Activated naive CD4-positive, alpha-beta T cell treated with anti-CD3 and anti-CD28 coated beads, Interleukin-2, amount 50 U/mL, for 72 hours (primary cell): ENCODE measurements at regions not wholly inside any gene's neighbourhood (a gene's known extent, or its start where the extent isn't known, plus 50 kb on each side); places are given as distances from the start of the nearest gene placed in this dataset.

ENCODE experiments used
- ATAC-seq, 2 donors: fragments of 150-1000 bp; cut with Tn5 transposase; 2 replicates each; pipeline ENCODE4 v1.10.0; 2021; ENCODE audit warnings: mild to moderate bottlenecking in 2 of 2, moderate library complexity in 2 of 2
- DNase-seq, 2 donors: peaks; one replicate each; pipeline ENCODE4 v3.0.0; 2021 to 2022; ENCODE audit warnings: low spot score in 2 of 2
- H3K27ac Mint-ChIP-seq, 2 donors: one replicate each; pipeline ENCODE4 v1.8.0; 2022; ENCODE audit warnings: mild to moderate bottlenecking in 2 of 2, mixed read lengths in 2 of 2
- H3K36me3 Mint-ChIP-seq, 2 donors: one replicate each; pipeline ENCODE4 v1.8.0; 2022; ENCODE audit warnings: mixed read lengths in 2 of 2
- H3K9me3 Mint-ChIP-seq, 2 donors: one replicate each; pipeline ENCODE4 v1.8.0; 2022; ENCODE audit warnings: mixed read lengths in 2 of 2

- H3K9me3 Mint-ChIP-seq, result no peaks in the 10 kb centered on the region
- H3K36me3 Mint-ChIP-seq, result no peaks in the 10 kb centered on the region
- no peak for ATAC-seq
- no peak for DNase-seq
- H3K27ac Mint-ChIP-seq, result no peak overlapping the region
These were observed 50.4 kb upstream of the CIBAR2 start for GRCh38 chr16:85162478-85163277.

- Mint-ChIP-seq H3K27ac (no peak overlapping the region), H3K36me3 (no peaks in the 10 kb centered on the region), H3K9me3 (no peaks in the 10 kb centered on the region)
- DNase-seq, result no peak
- ATAC-seq, result no peak
These were observed 51.2 kb upstream of the CIBAR2 start for GRCh38 chr16:85163278-85164112.

GRCh38 chr16:85164431-85164830 lies 52.2 kb upstream of the CIBAR2 start:
- Mint-ChIP-seq H3K36me3 (no peaks in the 10 kb centered on the region), H3K9me3 (no peaks in the 10 kb centered on the region), H3K27ac (no peak overlapping the region)
- no peak for ATAC-seq
- DNase-seq, result no peak

GRCh38 chr16:85164838-85165516 lies 52.7 kb upstream of the CIBAR2 start:
- no peak overlapping the region for H3K27ac Mint-ChIP-seq
- DNase-seq (no peak), ATAC-seq (no peak)
- no peaks in the 10 kb centered on the region for H3K9me3 Mint-ChIP-seq
- no peaks in the 10 kb centered on the region for H3K36me3 Mint-ChIP-seq

- no peaks in the 10 kb centered on the region for H3K36me3 Mint-ChIP-seq
- H3K9me3 Mint-ChIP-seq, result no peaks in the 10 kb centered on the region
- H3K27ac Mint-ChIP-seq, result no peak overlapping the region
- no peak for DNase-seq
- no peak for ATAC-seq
These were observed 53.5 kb upstream of the CIBAR2 start for GRCh38 chr16:85165781-85166180.

- ATAC-seq (no peak), DNase-seq (no peak)
- no peak overlapping the region for H3K27ac Mint-ChIP-seq
- H3K36me3 Mint-ChIP-seq, result no peaks in the 10 kb centered on the region
- no peaks in the 10 kb centered on the region for H3K9me3 Mint-ChIP-seq
These were observed 54.0 kb upstream of the CIBAR2 start for GRCh38 chr16:85166281-85166680.

GRCh38 chr16:85166699-85167588 lies 54.7 kb upstream of the CIBAR2 start:
- DNase-seq (no peak), ATAC-seq (no peak)
- H3K36me3 Mint-ChIP-seq, result no peaks in the 10 kb centered on the region
- H3K27ac Mint-ChIP-seq, result peak overlapping the region in 1 of 2 donors; percentile 55
- no peaks in the 10 kb centered on the region for H3K9me3 Mint-ChIP-seq

GRCh38 chr16:85167589-85168537 lies 55.6 kb upstream of the CIBAR2 start:
- H3K27ac Mint-ChIP-seq, result no peak overlapping the region
- DNase-seq (no peak), ATAC-seq (no peak)
- H3K36me3 Mint-ChIP-seq, result no peaks in the 10 kb centered on the region
- no peaks in the 10 kb centered on the region for H3K9me3 Mint-ChIP-seq

- no peaks in the 10 kb centered on the region for H3K36me3 Mint-ChIP-seq
These were observed 56.5 kb upstream of the CIBAR2 start for GRCh38 chr16:85168732-85169256.

GRCh38 chr16:85169333-85170065 lies 57.2 kb upstream of the CIBAR2 start:
- Mint-ChIP-seq H3K9me3 (no peaks in the 10 kb centered on the region), H3K36me3 (no peaks in the 10 kb centered on the region), H3K27ac (no peak overlapping the region)
- ATAC-seq (peak in 1 of 2 donors; percentile 32), DNase-seq (no peak)

More at GRCh38 chr16:85168732-85169256, 56.5 kb upstream of the CIBAR2 start:
- H3K9me3 Mint-ChIP-seq, result no peaks in the 10 kb centered on the region
- ATAC-seq (no peak), DNase-seq (no peak)
- H3K27ac Mint-ChIP-seq, result no peak overlapping the region

- H3K27ac Mint-ChIP-seq, result no peak overlapping the region
- H3K9me3 Mint-ChIP-seq, result no peaks in the 10 kb centered on the region
- ATAC-seq, result peak in 1 of 2 donors; percentile 4
- H3K36me3 Mint-ChIP-seq, result no peaks in the 10 kb centered on the region
- no peak for DNase-seq
These were observed 57.8 kb upstream of the CIBAR2 start for GRCh38 chr16:85170066-85170491.

GRCh38 chr16:85170590-85171003 lies 58.3 kb upstream of the CIBAR2 start:
- ATAC-seq (no peak), DNase-seq (no peak)
- H3K9me3 Mint-ChIP-seq, result no peaks in the 10 kb centered on the region
- H3K36me3 Mint-ChIP-seq, result no peaks in the 10 kb centered on the region
- H3K27ac Mint-ChIP-seq, result no peak overlapping the region

GRCh38 chr16:85171004-85171758 lies 58.9 kb upstream of the CIBAR2 start:
- no peaks in the 10 kb centered on the region for H3K36me3 Mint-ChIP-seq
- ATAC-seq, result no peak
- H3K27ac Mint-ChIP-seq, result no peak overlapping the region
- H3K9me3 Mint-ChIP-seq, result no peaks in the 10 kb centered on the region
- no peak for DNase-seq
